Activated naive CD8-positive, alpha-beta T cell treated with anti-CD3 and anti-CD28 coated beads, Interleukin-2, amount 10 ng/mL, durations not matched to agents 7 days and 5 days (primary cell): ENCODE measurements at regions not wholly inside any gene's neighbourhood (a gene's known extent, or its start where the extent isn't known, plus 50 kb on each side); places are given as distances from the start of the nearest gene placed in this dataset.

Experiments used
- ATAC-seq: fragments of 150-1000 bp; cut with Tn5 transposase; one replicate; pipeline ENCODE4 v1.10.0; 2021; ENCODE audit warnings: low read depth, moderate library complexity
- POLR2A ChIA-PET: fragments of 350-600 bp; sonication (Branson Sonifier 250); formaldehyde crosslinking; loops from one replicate; lab custom pipeline; 2021; ENCODE audit warnings: antibody characterized with exemption; lab: Charles Lee
- DNase-seq: peaks from one replicate; pipeline ENCODE4 v3.0.0; 2021
- H3K27ac Mint-ChIP-seq: one replicate; pipeline ENCODE4 v1.8.0; 2022; ENCODE audit warnings: mild to moderate bottlenecking, mixed read lengths
- H3K27me3 Mint-ChIP-seq: one replicate; pipeline ENCODE4 v1.8.0; 2022; ENCODE audit warnings: mild to moderate bottlenecking, moderate library complexity, mixed read lengths
- H3K36me3 Mint-ChIP-seq: one replicate; pipeline ENCODE4 v1.8.0; 2021; ENCODE audit warnings: mild to moderate bottlenecking, mixed read lengths
- H3K4me1 Mint-ChIP-seq: one replicate; pipeline ENCODE4 v1.8.0; 2021; ENCODE audit warnings: mixed read lengths
- H3K4me3 Mint-ChIP-seq: one replicate; pipeline ENCODE4 v1.8.0; 2022; ENCODE audit warnings: mild to moderate bottlenecking, moderate library complexity, mixed read lengths
- H3K9me3 Mint-ChIP-seq: one replicate; pipeline ENCODE4 v1.8.0; 2021; ENCODE audit warnings: mixed read lengths

GRCh38 chr18:77439888-77440287 is 190.2 kb downstream of the GALR1 start:
- Mint-ChIP-seq H3K27me3 (peaks cover 2% of the 10 kb centered on the region), H3K9me3 (no peaks in the 10 kb centered on the region), H3K4me3 (no peak overlapping the region), H3K27ac (no peak overlapping the region), H3K36me3 (no peaks in the 10 kb centered on the region), H3K4me1 (no peaks in the 10 kb centered on the region)
- POLR2A ChIA-PET: no interaction called here
- ATAC-seq (no peak), DNase-seq (no peak)

GRCh38 chr18:77442393-77442792 is 192.7 kb downstream of the GALR1 start:
- POLR2A ChIA-PET: no interaction called here
- ATAC-seq: no peak
- no peak for DNase-seq
- Mint-ChIP-seq H3K4me3 (no peak overlapping the region), H3K27me3 (peaks cover 2% of the 10 kb centered on the region), H3K9me3 (no peaks in the 10 kb centered on the region), H3K27ac (no peak overlapping the region), H3K36me3 (no peaks in the 10 kb centered on the region), H3K4me1 (no peaks in the 10 kb centered on the region)

- no peak overlapping the region for H3K4me3 Mint-ChIP-seq
- no peaks in the 10 kb centered on the region for H3K4me1 Mint-ChIP-seq
- H3K36me3 Mint-ChIP-seq: no peaks in the 10 kb centered on the region
- DNase-seq: no peak
- no peak for ATAC-seq
- peaks cover 2% of the 10 kb centered on the region for H3K27me3 Mint-ChIP-seq
- no peak overlapping the region for H3K27ac Mint-ChIP-seq
- no peaks in the 10 kb centered on the region for H3K9me3 Mint-ChIP-seq
- POLR2A ChIA-PET: no interaction called here
Observed at GRCh38 chr18:77444385-77444784, 194.7 kb downstream of the GALR1 start.

- POLR2A ChIA-PET: no interaction called here
- Mint-ChIP-seq H3K36me3 (no peaks in the 10 kb centered on the region), H3K9me3 (no peaks in the 10 kb centered on the region), H3K4me1 (no peaks in the 10 kb centered on the region), H3K4me3 (no peak overlapping the region), H3K27me3 (peaks cover 3% of the 10 kb centered on the region), H3K27ac (no peak overlapping the region)
- DNase-seq: no peak
- ATAC-seq: no peak
Observed at GRCh38 chr18:77448046-77448445, 198.4 kb downstream of the GALR1 start.

GRCh38 chr18:77455004-77455403 is 205.4 kb downstream of the GALR1 start:
- Mint-ChIP-seq H3K27ac (no peak overlapping the region), H3K4me1 (no peaks in the 10 kb centered on the region), H3K9me3 (no peaks in the 10 kb centered on the region), H3K27me3 (peaks cover 7% of the 10 kb centered on the region), H3K4me3 (no peak overlapping the region), H3K36me3 (no peaks in the 10 kb centered on the region)
- POLR2A ChIA-PET: no interaction called here
- DNase-seq: no peak
- ATAC-seq: no peak

GRCh38 chr18:77457681-77458080 is 208.0 kb downstream of the GALR1 start:
- ATAC-seq: no peak
- H3K4me3 Mint-ChIP-seq: no peak overlapping the region
- POLR2A ChIA-PET: no interaction called here
- peaks cover 7% of the 10 kb centered on the region for H3K27me3 Mint-ChIP-seq
- DNase-seq: no peak
- H3K27ac Mint-ChIP-seq: no peak overlapping the region
- H3K36me3 Mint-ChIP-seq: no peaks in the 10 kb centered on the region
- H3K4me1 Mint-ChIP-seq: no peaks in the 10 kb centered on the region
- H3K9me3 Mint-ChIP-seq: no peaks in the 10 kb centered on the region

- no peak for DNase-seq
- no peak overlapping the region for H3K27ac Mint-ChIP-seq
- no peaks in the 10 kb centered on the region for H3K9me3 Mint-ChIP-seq
- no peaks in the 10 kb centered on the region for H3K4me1 Mint-ChIP-seq
- peaks cover 6% of the 10 kb centered on the region for H3K27me3 Mint-ChIP-seq
- POLR2A ChIA-PET: no interaction called here
- no peak overlapping the region for H3K4me3 Mint-ChIP-seq
- no peaks in the 10 kb centered on the region for H3K36me3 Mint-ChIP-seq
- ATAC-seq: no peak
Observed at GRCh38 chr18:77461062-77461688, 211.5 kb downstream of the GALR1 start.

GRCh38 chr18:77464917-77465316 is 215.3 kb downstream of the GALR1 start:
- H3K4me3 Mint-ChIP-seq: no peak overlapping the region
- no peak overlapping the region for H3K27ac Mint-ChIP-seq
- DNase-seq (no peak), ATAC-seq (no peak)
- H3K4me1 Mint-ChIP-seq: no peaks in the 10 kb centered on the region
- POLR2A ChIA-PET: no interaction called here
- no peaks in the 10 kb centered on the region for H3K9me3 Mint-ChIP-seq
- H3K27me3 Mint-ChIP-seq: peaks cover 13% of the 10 kb centered on the region
- no peaks in the 10 kb centered on the region for H3K36me3 Mint-ChIP-seq

- POLR2A ChIA-PET: no interaction called here
- no peak for DNase-seq
- no peak for ATAC-seq
- Mint-ChIP-seq H3K27me3 (peaks cover 14% of the 10 kb centered on the region), H3K36me3 (no peaks in the 10 kb centered on the region), H3K27ac (no peak overlapping the region), H3K9me3 (no peaks in the 10 kb centered on the region), H3K4me3 (no peak overlapping the region), H3K4me1 (no peaks in the 10 kb centered on the region)
Observed at GRCh38 chr18:77466890-77467289, 217.2 kb downstream of the GALR1 start.

GRCh38 chr18:77469131-77469530 is 219.5 kb downstream of the GALR1 start:
- Mint-ChIP-seq H3K36me3 (no peaks in the 10 kb centered on the region), H3K27me3 (peaks cover 13% of the 10 kb centered on the region), H3K9me3 (no peaks in the 10 kb centered on the region), H3K4me3 (no peak overlapping the region), H3K27ac (no peak overlapping the region), H3K4me1 (no peaks in the 10 kb centered on the region)
- DNase-seq (no peak), ATAC-seq (no peak)
- POLR2A ChIA-PET: no interaction called here

- Mint-ChIP-seq H3K27ac (no peak overlapping the region), H3K27me3 (peaks cover 15% of the 10 kb centered on the region)
- POLR2A ChIA-PET: interaction anchor here (0.5 kb wide), 1 partner anchor 287 kb away, joined by 5 read pairs; no protein-coding TSS in a partner anchor
Observed at GRCh38 chr18:77470569-77471413, 221.1 kb downstream of the GALR1 start.

GRCh38 chr18:77472509-77472908 is 222.9 kb downstream of the GALR1 start:
- no peak for DNase-seq
- POLR2A ChIA-PET: no interaction called here
- H3K9me3 Mint-ChIP-seq: no peaks in the 10 kb centered on the region
- peaks cover 8% of the 10 kb centered on the region for H3K27me3 Mint-ChIP-seq
- H3K27ac Mint-ChIP-seq: no peak overlapping the region
- H3K4me1 Mint-ChIP-seq: no peaks in the 10 kb centered on the region
- H3K4me3 Mint-ChIP-seq: no peak overlapping the region
- ATAC-seq: no peak
- H3K36me3 Mint-ChIP-seq: no peaks in the 10 kb centered on the region

More at GRCh38 chr18:77470569-77471413, 221.1 kb downstream of the GALR1 start:
- DNase-seq: no peak
- ATAC-seq: no peak
- no peak overlapping the region for H3K4me3 Mint-ChIP-seq
- no peaks in the 10 kb centered on the region for H3K9me3 Mint-ChIP-seq
- no peaks in the 10 kb centered on the region for H3K4me1 Mint-ChIP-seq
- H3K36me3 Mint-ChIP-seq: no peaks in the 10 kb centered on the region

- no peak overlapping the region for H3K4me3 Mint-ChIP-seq
- H3K9me3 Mint-ChIP-seq: no peaks in the 10 kb centered on the region
- H3K27me3 Mint-ChIP-seq: peaks cover 3% of the 10 kb centered on the region
- H3K36me3 Mint-ChIP-seq: no peaks in the 10 kb centered on the region
- POLR2A ChIA-PET: no interaction called here
- ATAC-seq (no peak), DNase-seq (no peak)
- H3K4me1 Mint-ChIP-seq: no peaks in the 10 kb centered on the region
- no peak overlapping the region for H3K27ac Mint-ChIP-seq
Observed at GRCh38 chr18:77478646-77479442, 229.2 kb downstream of the GALR1 start.
